ENCODE measurements at regions not wholly inside any gene's neighbourhood (a gene's known extent, or its start where the extent isn't known, plus 50 kb on each side); places are given as distances from the start of the nearest gene placed in this dataset.

- ATAC-seq (no peak), DNase-seq (no peak)
- intact Hi-C loops (cut with DNase I, micrococcal nuclease) = no loop called here
These were observed 113.8 kb upstream of the SCN7A start for GRCh38 chr2:166607880-166608279.

GRCh38 chr2:166593403-166593802 lies 99.4 kb upstream of the SCN7A start:
- ATAC-seq (no peak), DNase-seq (no peak)
- intact Hi-C loops (cut with DNase I, micrococcal nuclease) = no loop called here

- intact Hi-C loops (cut with DNase I, micrococcal nuclease) = no loop called here
- DNase-seq (no peak), ATAC-seq (no peak)
These were observed 98.7 kb upstream of the SCN7A start for GRCh38 chr2:166592750-166593149.

- intact Hi-C loops (cut with DNase I, micrococcal nuclease) = no loop called here
- DNase-seq = no peak
- no peak for ATAC-seq
These were observed 97.2 kb upstream of the SCN7A start for GRCh38 chr2:166591226-166591625.

- ATAC-seq = no peak
- no peak for DNase-seq
- intact Hi-C loops (cut with DNase I, micrococcal nuclease) = no loop called here
These were observed 79.3 kb upstream of the SCN7A start for GRCh38 chr2:166573391-166573790.

- intact Hi-C loops (cut with DNase I, micrococcal nuclease) = no loop called here
- DNase-seq (no peak), ATAC-seq (no peak)
These were observed 78.9 kb upstream of the SCN7A start for GRCh38 chr2:166572937-166573336.

GRCh38 chr2:166568409-166568808 lies 74.4 kb upstream of the SCN7A start:
- DNase-seq (no peak), ATAC-seq (no peak)
- intact Hi-C loops (cut with DNase I, micrococcal nuclease) = no loop called here

- ATAC-seq (no peak), DNase-seq (no peak)
- intact Hi-C loops (cut with DNase I, micrococcal nuclease) = no loop called here
These were observed 71.5 kb upstream of the SCN7A start for GRCh38 chr2:166565501-166565900.

- ATAC-seq (no peak), DNase-seq (no peak)
- intact Hi-C loops (cut with DNase I, micrococcal nuclease) = no loop called here
These were observed 69.8 kb upstream of the SCN7A start for GRCh38 chr2:166563894-166564293.

- ATAC-seq = no peak
- no peak for DNase-seq
- intact Hi-C loops (cut with DNase I, micrococcal nuclease) = no loop called here
These were observed 66.0 kb upstream of the SCN7A start for GRCh38 chr2:166560022-166560421.

GRCh38 chr2:166550923-166551322 lies 56.9 kb upstream of the SCN7A start:
- intact Hi-C loops (cut with DNase I, micrococcal nuclease) = no loop called here
- no peak for DNase-seq
- no peak for ATAC-seq

GRCh38 chr2:166545473-166545872 lies 51.4 kb upstream of the SCN7A start:
- intact Hi-C loops (cut with DNase I, micrococcal nuclease) = loop anchor here in 1 of 2 donors (10.0 kb wide), 1 partner anchor 1569 kb away; no protein-coding TSS in a partner anchor
- DNase-seq (no peak), ATAC-seq (no peak)
